Thyroid gland (tissue), 4 donors: ENCODE measurements at regions not wholly inside any gene's neighbourhood (a gene's known extent, or its start where the extent isn't known, plus 50 kb on each side); places are given as distances from the start of the nearest gene placed in this dataset.

ENCODE experiments used
- CTCF ChIP-seq, 6 experiments: fragments of 200-600 bp in 3 of 6; fragments of 450-650 bp in 3 of 6; sonication (generic) in 3 of 6; IDR thresholded peaks; one replicate each; pipeline ENCODE4 v1.5.1; 2016 to 2019; ENCODE audit warnings: antibody characterized with exemption in 6 of 6, mild to moderate bottlenecking in 2 of 6, inconsistent platforms in 1 of 6, moderate library complexity in 1 of 6
- POLR2A ChIP-seq, 2 donors: fragments of 450-650 bp; IDR thresholded peaks; one replicate each; pipeline ENCODE4 v1.6.1; 2017; ENCODE audit warnings: antibody characterized with exemption in 2 of 2, mild to moderate bottlenecking in 2 of 2, moderate library complexity in 1 of 2

DNA sequence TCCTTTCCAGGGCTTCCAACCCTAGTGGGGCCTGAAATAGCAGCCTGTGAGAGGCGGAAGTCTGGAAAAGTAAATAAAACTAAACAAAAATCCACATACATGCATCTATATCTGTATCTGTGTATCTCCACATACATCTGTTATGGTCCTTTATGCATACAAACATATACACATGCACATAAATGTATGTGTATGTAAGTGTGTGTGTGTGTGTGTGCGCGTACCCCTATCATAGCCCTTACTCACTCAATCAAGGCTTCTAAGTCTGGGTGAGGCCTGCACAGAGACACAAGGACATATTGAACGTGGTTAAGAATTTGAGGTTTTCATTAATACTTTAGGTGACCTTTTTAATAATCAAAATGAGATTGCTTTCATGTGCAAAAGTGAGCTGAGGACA is 98.9 kb upstream of the CYRIA start:
- TF ChIP-seq CTCF (IDR thresholded peaks at IDR 0.05) (no peak), POLR2A (IDR thresholded peaks at IDR 0.05) (no peak)
